MCF 10A (cell line): ENCODE measurements at regions not wholly inside any gene's neighbourhood (a gene's known extent, or its start where the extent isn't known, plus 50 kb on each side); places are given as distances from the start of the nearest gene placed in this dataset.

Source experiments
- BruUV-seq: library from RNA; stranded (reverse); fragments of 400-500 nt; replicated peaks from 2 replicates; lab custom pipeline; 2021; lab: Mats Ljungman, UMichigan
- CTCF ChIA-PET: fragments of 300-600 bp; sonication (Branson Sonifier 250); formaldehyde crosslinking; extraction: SDS; loops from one replicate; lab custom pipeline; 2021; ENCODE audit warnings: antibody characterized with exemption, inconsistent platforms; lab: Yijun Ruan, JAX
- POLR2A ChIA-PET: fragments of 300-600, 350-650 bp; sonication (Branson Sonifier 250); formaldehyde crosslinking; extraction: SDS; loops from one replicate; lab custom pipeline; 2020; ENCODE audit warnings: antibody characterized with exemption, inconsistent platforms; lab: Yijun Ruan, JAX
- DNase-seq: peaks from one replicate; pipeline ENCODE4 v3.0.0-alpha.2; 2018; ENCODE audit not compliant: unreplicated experiment
- H3K27ac Mint-ChIP-seq: one replicate; pipeline ENCODE4 v1.8.0; 2022; ENCODE audit warnings: mild to moderate bottlenecking, low read depth, mixed read lengths; ENCODE audit not compliant: unreplicated experiment
- H3K27me3 Mint-ChIP-seq: one replicate; pipeline ENCODE4 v1.8.0; 2022; ENCODE audit warnings: mixed read lengths; ENCODE audit not compliant: insufficient read depth, unreplicated experiment
- H3K36me3 Mint-ChIP-seq: one replicate; pipeline ENCODE4 v1.8.0; 2022; ENCODE audit warnings: mild to moderate bottlenecking, moderate library complexity, mixed read lengths; ENCODE audit not compliant: insufficient read depth, unreplicated experiment
- H3K4me1 Mint-ChIP-seq: one replicate; pipeline ENCODE4 v1.8.0; 2022; ENCODE audit warnings: mixed read lengths; ENCODE audit not compliant: insufficient read depth, unreplicated experiment
- H3K4me3 Mint-ChIP-seq: one replicate; pipeline ENCODE4 v1.8.0; 2022; ENCODE audit warnings: mild to moderate bottlenecking, moderate library complexity, mixed read lengths; ENCODE audit not compliant: unreplicated experiment
- H3K9me3 Mint-ChIP-seq: one replicate; pipeline ENCODE4 v1.8.0; 2022; ENCODE audit warnings: mixed read lengths; ENCODE audit not compliant: unreplicated experiment
- intact Hi-C: fragments of 100-400 bp; cut with micrococcal nuclease; formaldehyde crosslinking; loops from 2 replicates; pipeline ENCODE4 v1.14.1; 2022
- TF ChIP-seq, protein P1 (sequence below): fragments of 200-600 bp; IDR thresholded peaks from one replicate; pipeline ENCODE4 v1.8.0; 2022; ENCODE audit warnings: antibody characterized with exemption, mild to moderate bottlenecking; ENCODE audit not compliant: unreplicated experiment

- CTCF ChIA-PET, result interaction anchor here (0.5 to 3.0 kb wide), 14 partner anchors 11 to 550 kb away, joined by 3 to 23 read pairs (median 3); no protein-coding TSS in a partner anchor
- TF ChIP-seq, protein P1, sequence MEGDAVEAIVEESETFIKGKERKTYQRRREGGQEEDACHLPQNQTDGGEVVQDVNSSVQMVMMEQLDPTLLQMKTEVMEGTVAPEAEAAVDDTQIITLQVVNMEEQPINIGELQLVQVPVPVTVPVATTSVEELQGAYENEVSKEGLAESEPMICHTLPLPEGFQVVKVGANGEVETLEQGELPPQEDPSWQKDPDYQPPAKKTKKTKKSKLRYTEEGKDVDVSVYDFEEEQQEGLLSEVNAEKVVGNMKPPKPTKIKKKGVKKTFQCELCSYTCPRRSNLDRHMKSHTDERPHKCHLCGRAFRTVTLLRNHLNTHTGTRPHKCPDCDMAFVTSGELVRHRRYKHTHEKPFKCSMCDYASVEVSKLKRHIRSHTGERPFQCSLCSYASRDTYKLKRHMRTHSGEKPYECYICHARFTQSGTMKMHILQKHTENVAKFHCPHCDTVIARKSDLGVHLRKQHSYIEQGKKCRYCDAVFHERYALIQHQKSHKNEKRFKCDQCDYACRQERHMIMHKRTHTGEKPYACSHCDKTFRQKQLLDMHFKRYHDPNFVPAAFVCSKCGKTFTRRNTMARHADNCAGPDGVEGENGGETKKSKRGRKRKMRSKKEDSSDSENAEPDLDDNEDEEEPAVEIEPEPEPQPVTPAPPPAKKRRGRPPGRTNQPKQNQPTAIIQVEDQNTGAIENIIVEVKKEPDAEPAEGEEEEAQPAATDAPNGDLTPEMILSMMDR, result peak; percentile 64
- Mint-ChIP-seq H3K4me1 (peaks cover 10% of the 10 kb centered on the region), H3K36me3 (no peaks in the 10 kb centered on the region), H3K9me3 (no peaks in the 10 kb centered on the region), H3K27ac (no peak overlapping the region), H3K27me3 (no peaks in the 10 kb centered on the region), H3K4me3 (no peak overlapping the region)
- peak; percentile 76 for DNase-seq
- intact Hi-C loops, result loop anchor here (1.0 to 2.0 kb wide), 2 partner anchors 70 to 166 kb away; no protein-coding TSS in a partner anchor
- POLR2A ChIA-PET, result interaction anchor here (0.8 to 1.2 kb wide), 2 partner anchors 21 to 119 kb away, joined by 3 read pairs; no protein-coding TSS in a partner anchor
- BruUV-seq, result no TSS peak
Measured at GRCh38 chr12:19572920-19573558, 133.7 kb downstream of the AEBP2 start.

DNA sequence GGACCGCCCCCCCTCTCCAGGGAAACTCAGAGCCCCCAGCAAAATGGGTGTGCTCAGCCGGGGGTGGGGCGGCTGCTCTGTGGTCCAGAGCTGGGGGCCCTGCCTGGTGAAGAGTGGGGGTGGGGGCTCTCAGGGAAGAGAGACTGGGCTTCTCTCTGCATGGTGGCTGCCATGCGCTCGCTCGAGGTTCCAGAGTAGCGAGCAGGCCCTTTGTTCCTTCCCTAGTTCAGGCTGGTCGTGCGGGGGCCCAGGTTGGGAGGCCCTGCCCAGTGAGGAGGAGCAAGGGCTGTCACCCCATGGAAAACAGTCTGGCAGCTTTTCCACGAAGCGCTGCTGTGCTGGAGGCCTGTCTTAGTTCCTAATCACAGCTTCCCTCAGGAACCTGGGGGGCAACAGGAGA is 134.6 kb downstream of the AEBP2 start:
- CTCF ChIA-PET, result interaction anchor here (0.6 to 3.0 kb wide), 10 partner anchors 10 to 141 kb away, joined by 3 to 23 read pairs (median 4); no protein-coding TSS in a partner anchor
- no peaks in the 10 kb centered on the region for H3K27me3 Mint-ChIP-seq
- no peak overlapping the region for H3K4me3 Mint-ChIP-seq
- no peaks in the 10 kb centered on the region for H3K36me3 Mint-ChIP-seq
- H3K27ac Mint-ChIP-seq, result no peak overlapping the region
- peaks cover 10% of the 10 kb centered on the region for H3K4me1 Mint-ChIP-seq
- no peaks in the 10 kb centered on the region for H3K9me3 Mint-ChIP-seq
- POLR2A ChIA-PET, result no interaction called here
- BruUV-seq, result no TSS peak
- intact Hi-C loops, result loop anchor here (1.0 to 2.0 kb wide), 2 partner anchors 69 to 165 kb away; no protein-coding TSS in a partner anchor
- no peak for DNase-seq
- TF ChIP-seq, protein P1, result no peak

GRCh38 chr12:19574601-19575000 is 135.3 kb downstream of the AEBP2 start:
- Mint-ChIP-seq H3K27me3 (no peaks in the 10 kb centered on the region), H3K9me3 (no peaks in the 10 kb centered on the region), H3K27ac (no peak overlapping the region), H3K4me3 (no peak overlapping the region), H3K36me3 (no peaks in the 10 kb centered on the region), H3K4me1 (peaks cover 10% of the 10 kb centered on the region)
- DNase-seq, result no peak
- TF ChIP-seq, protein P1, result no peak
- ChIA-PET POLR2A (interaction anchor here (1.0 kb wide), 1 partner anchor 69 kb away, joined by 3 read pairs; no protein-coding TSS in a partner anchor), CTCF (interaction anchor here (0.7 to 3.0 kb wide), 10 partner anchors 11 to 1020 kb away, joined by 3 to 23 read pairs (median 4); no protein-coding TSS in a partner anchor)
- intact Hi-C loops, result no loop called here
- no TSS peak for BruUV-seq

- intact Hi-C loops, result no loop called here
- H3K36me3 Mint-ChIP-seq, result no peaks in the 10 kb centered on the region
- DNase-seq, result peak; percentile 68
- TF ChIP-seq, protein P1, result no peak
- BruUV-seq, result no TSS peak
- ChIA-PET CTCF (interaction anchor here (0.6 to 3.0 kb wide), 15 partner anchors 12 to 1186 kb away, joined by 3 to 23 read pairs (median 3); no protein-coding TSS in a partner anchor), POLR2A (interaction anchor here (1.0 kb wide), 1 partner anchor 68 kb away, joined by 3 read pairs; no protein-coding TSS in a partner anchor)
- peaks cover 10% of the 10 kb centered on the region for H3K4me1 Mint-ChIP-seq
- no peaks in the 10 kb centered on the region for H3K9me3 Mint-ChIP-seq
- no peaks in the 10 kb centered on the region for H3K27me3 Mint-ChIP-seq
- H3K27ac Mint-ChIP-seq, result no peak overlapping the region
- no peak overlapping the region for H3K4me3 Mint-ChIP-seq
Measured at GRCh38 chr12:19575337-19576243, 136.3 kb downstream of the AEBP2 start.
